Activated T-cell treated with anti-CD3 and anti-CD28 coated beads, Interleukin-2, amount 50 U/mL, for 24 hours (primary cell): ENCODE measurements at regions not wholly inside any gene's neighbourhood (a gene's known extent, or its start where the extent isn't known, plus 50 kb on each side); places are given as distances from the start of the nearest gene placed in this dataset.
"Not testable (repeated sequence)": the region's sequence is repeated elsewhere in the genome, so short reads cannot be mapped to it uniquely, and the experiment has no call there.

Experiments used
- DNase-seq: peaks from one replicate; pipeline ENCODE4 v3.0.0-alpha.2; 2020
- H3K27ac Mint-ChIP-seq: 2 replicates; pipeline ENCODE4 v1.8.0; 2020; ENCODE audit warnings: mild to moderate bottlenecking, mixed read lengths
- H3K27me3 Mint-ChIP-seq: 2 replicates; pipeline ENCODE4 v1.8.0; 2020; ENCODE audit warnings: mixed read lengths
- H3K36me3 Mint-ChIP-seq: 2 replicates; pipeline ENCODE4 v1.8.0; 2020; ENCODE audit warnings: low read depth, mixed read lengths
- H3K4me1 Mint-ChIP-seq: 2 replicates; pipeline ENCODE4 v1.8.0; 2020; ENCODE audit warnings: low read depth, mixed read lengths
- H3K4me3 Mint-ChIP-seq: 2 replicates; pipeline ENCODE4 v1.8.0; 2020; ENCODE audit warnings: mild to moderate bottlenecking, moderate library complexity, mixed read lengths
- H3K9me3 Mint-ChIP-seq: 2 replicates; pipeline ENCODE4 v1.8.0; 2020; ENCODE audit warnings: mixed read lengths

DNA sequence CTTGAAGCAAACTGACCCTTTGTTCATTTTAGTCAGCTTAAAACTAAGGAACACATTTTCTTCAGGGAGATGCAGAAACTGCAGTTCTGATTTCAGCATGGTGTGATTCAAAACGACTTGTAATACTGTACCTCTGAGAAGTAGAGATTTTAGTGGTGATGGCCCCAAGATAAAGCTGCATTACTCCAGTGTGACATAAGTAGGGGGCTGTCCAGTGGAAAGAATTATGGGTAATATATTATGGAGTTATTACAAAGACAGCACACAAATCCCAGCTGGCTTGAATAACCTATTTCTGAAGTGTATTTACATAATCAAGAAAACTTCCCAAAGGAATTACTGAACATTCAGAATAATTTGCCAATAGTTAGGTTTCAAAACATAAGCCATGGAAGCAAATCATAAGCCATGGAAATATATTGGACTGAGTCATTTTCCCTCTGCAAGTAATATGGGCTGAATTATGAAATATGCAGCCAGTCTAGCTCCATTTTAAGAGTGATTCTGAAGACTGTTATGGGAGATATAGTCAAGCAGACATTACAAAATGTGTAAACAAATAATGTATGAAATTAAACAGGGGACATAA, 133.7 kb upstream of the FBXL17 start:
- H3K36me3 Mint-ChIP-seq, result no peaks in the 10 kb centered on the region
- H3K4me1 Mint-ChIP-seq, result no peaks in the 10 kb centered on the region
- no peak for DNase-seq

GRCh38 chr5:108508979-108509378, 127.1 kb upstream of the FBXL17 start:
- H3K27me3 Mint-ChIP-seq, result peaks cover 23% of the 10 kb centered on the region
- DNase-seq, result no peak
- H3K4me1 Mint-ChIP-seq, result no peaks in the 10 kb centered on the region
- H3K36me3 Mint-ChIP-seq, result no peaks in the 10 kb centered on the region
- no peaks in the 10 kb centered on the region for H3K9me3 Mint-ChIP-seq
- H3K4me3 Mint-ChIP-seq, result no peak overlapping the region
- no peak overlapping the region for H3K27ac Mint-ChIP-seq

More for the DNA sequence above, 133.7 kb upstream of the FBXL17 start:
- Mint-ChIP-seq H3K9me3 (no peaks in the 10 kb centered on the region), H3K27ac (no peak overlapping the region), H3K27me3 (peaks cover 30% of the 10 kb centered on the region), H3K4me3 (no peak overlapping the region)

- no peaks in the 10 kb centered on the region for H3K36me3 Mint-ChIP-seq
- no peak for DNase-seq
- H3K4me1 Mint-ChIP-seq, result no peaks in the 10 kb centered on the region
- H3K27ac Mint-ChIP-seq, result no peak overlapping the region
- peaks cover 18% of the 10 kb centered on the region for H3K27me3 Mint-ChIP-seq
- no peak overlapping the region for H3K4me3 Mint-ChIP-seq
- H3K9me3 Mint-ChIP-seq, result no peaks in the 10 kb centered on the region
Observed at GRCh38 chr5:108507631-108508030, 125.7 kb upstream of the FBXL17 start.

DNA sequence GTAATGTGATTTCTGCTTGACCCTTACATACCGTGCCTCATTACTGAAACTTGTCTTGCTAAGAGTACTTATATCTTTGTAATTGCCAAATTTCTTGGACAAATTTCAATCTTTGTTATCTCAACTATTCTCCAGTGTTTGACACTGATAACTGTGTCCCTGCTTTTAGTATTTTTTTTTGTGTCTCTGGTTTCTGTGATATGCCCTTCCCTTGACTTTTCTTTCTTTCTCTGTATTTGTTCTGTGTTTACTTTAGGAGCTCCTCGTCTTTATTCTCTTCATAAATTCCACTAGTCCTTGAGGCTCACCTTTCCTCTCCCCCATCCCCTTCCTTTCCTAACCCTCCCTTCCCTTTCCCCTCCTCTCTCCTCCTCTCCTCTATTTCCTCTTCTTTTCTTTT, 123.7 kb upstream of the FBXL17 start:
- no peak overlapping the region for H3K4me3 Mint-ChIP-seq
- peaks cover 8% of the 10 kb centered on the region for H3K9me3 Mint-ChIP-seq
- H3K4me1 Mint-ChIP-seq, result no peaks in the 10 kb centered on the region
- peaks cover 11% of the 10 kb centered on the region for H3K27me3 Mint-ChIP-seq
- H3K27ac Mint-ChIP-seq, result no peak overlapping the region
- no peak for DNase-seq
- no peaks in the 10 kb centered on the region for H3K36me3 Mint-ChIP-seq

GRCh38 chr5:108504974-108505373, 123.1 kb upstream of the FBXL17 start:
- H3K27me3 Mint-ChIP-seq, result peaks cover 9% of the 10 kb centered on the region
- H3K9me3 Mint-ChIP-seq, result peaks cover 8% of the 10 kb centered on the region
- H3K36me3 Mint-ChIP-seq, result no peaks in the 10 kb centered on the region
- H3K4me1 Mint-ChIP-seq, result no peaks in the 10 kb centered on the region
- H3K4me3 Mint-ChIP-seq, result no peak overlapping the region
- DNase-seq, result no peak
- no peak overlapping the region for H3K27ac Mint-ChIP-seq

GRCh38 chr5:108503986-108504385, 122.1 kb upstream of the FBXL17 start:
- Mint-ChIP-seq H3K27ac (no peak overlapping the region), H3K9me3 (peaks cover 18% of the 10 kb centered on the region), H3K4me1 (no peaks in the 10 kb centered on the region), H3K27me3 (peaks cover 9% of the 10 kb centered on the region), H3K36me3 (no peaks in the 10 kb centered on the region), H3K4me3 (no peak overlapping the region)
- DNase-seq, result no peak

DNA sequence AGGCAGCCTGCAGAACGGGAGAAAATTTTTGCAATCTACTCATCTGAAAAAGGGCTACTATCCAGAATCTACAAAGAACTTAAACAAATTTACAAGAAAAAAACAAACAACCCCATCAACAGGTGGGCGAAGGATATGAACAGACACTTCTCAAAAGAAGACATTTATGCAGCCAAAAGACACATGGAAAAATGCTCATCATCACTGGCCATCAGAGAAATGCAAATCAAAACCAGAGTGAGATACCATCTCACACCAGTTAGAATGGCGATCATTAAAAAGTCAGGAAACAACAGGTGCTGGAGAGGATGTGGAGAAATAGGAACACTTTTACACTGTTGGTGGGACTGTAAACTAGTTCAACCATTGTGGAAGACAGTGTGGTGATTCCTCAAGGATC, 113.7 kb upstream of the FBXL17 start:
- not testable (repeated sequence) for H3K4me3 Mint-ChIP-seq, H3K4me1 Mint-ChIP-seq, H3K36me3 Mint-ChIP-seq, DNase-seq, H3K27ac Mint-ChIP-seq, H3K27me3 Mint-ChIP-seq
- peaks cover 12% of the 10 kb centered on the region for H3K9me3 Mint-ChIP-seq

- Mint-ChIP-seq H3K27me3 (peaks cover 36% of the 10 kb centered on the region), H3K4me1 (no peaks in the 10 kb centered on the region), H3K9me3 (peaks cover 3% of the 10 kb centered on the region), H3K36me3 (no peaks in the 10 kb centered on the region), H3K27ac (no peak overlapping the region), H3K4me3 (no peak overlapping the region)
- no peak for DNase-seq
Observed at GRCh38 chr5:108487951-108488350, 106.1 kb upstream of the FBXL17 start.

- peaks cover 3% of the 10 kb centered on the region for H3K9me3 Mint-ChIP-seq
- DNase-seq, result no peak
- H3K36me3 Mint-ChIP-seq, result no peaks in the 10 kb centered on the region
- H3K4me1 Mint-ChIP-seq, result no peaks in the 10 kb centered on the region
- peaks cover 35% of the 10 kb centered on the region for H3K27me3 Mint-ChIP-seq
- H3K27ac Mint-ChIP-seq, result no peak overlapping the region
- no peak overlapping the region for H3K4me3 Mint-ChIP-seq
Observed at GRCh38 chr5:108484035-108484434, 102.1 kb upstream of the FBXL17 start.

- Mint-ChIP-seq H3K27ac (no peak overlapping the region), H3K36me3 (no peaks in the 10 kb centered on the region), H3K4me3 (no peak overlapping the region), H3K27me3 (peaks cover 19% of the 10 kb centered on the region), H3K9me3 (no peaks in the 10 kb centered on the region), H3K4me1 (no peaks in the 10 kb centered on the region)
- no peak for DNase-seq
Observed at GRCh38 chr5:108481355-108481931, 99.5 kb upstream of the FBXL17 start.

GRCh38 chr5:108472237-108472636, 90.3 kb upstream of the FBXL17 start:
- Mint-ChIP-seq H3K4me1 (no peaks in the 10 kb centered on the region), H3K27me3 (peaks cover 20% of the 10 kb centered on the region), H3K9me3 (peaks cover 3% of the 10 kb centered on the region), H3K27ac (no peak overlapping the region), H3K36me3 (no peaks in the 10 kb centered on the region), H3K4me3 (no peak overlapping the region)
- no peak for DNase-seq

DNA sequence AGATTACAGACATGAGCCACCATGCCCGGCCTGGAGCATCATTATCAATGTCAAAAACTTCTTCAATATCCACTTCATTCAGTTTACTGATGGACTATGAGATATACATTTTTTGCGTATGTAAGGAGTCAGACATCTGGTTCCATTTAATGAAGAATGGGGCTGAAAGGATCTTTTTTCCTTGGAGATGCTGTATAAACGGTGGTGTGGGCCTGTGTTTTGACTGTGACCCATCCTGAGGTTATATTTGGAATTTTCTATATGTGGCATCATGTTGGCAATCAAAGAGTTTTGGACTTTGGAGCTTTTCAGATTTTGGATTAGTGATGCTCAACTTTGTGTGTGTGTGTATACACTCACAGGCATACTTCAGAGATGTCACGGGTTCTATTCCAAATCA, 85.7 kb upstream of the FBXL17 start:
- DNase-seq, result no peak
- no peaks in the 10 kb centered on the region for H3K4me1 Mint-ChIP-seq
- H3K9me3 Mint-ChIP-seq, result no peaks in the 10 kb centered on the region
- no peak overlapping the region for H3K27ac Mint-ChIP-seq
- H3K36me3 Mint-ChIP-seq, result no peaks in the 10 kb centered on the region
- H3K27me3 Mint-ChIP-seq, result peaks cover 13% of the 10 kb centered on the region
- H3K4me3 Mint-ChIP-seq, result no peak overlapping the region

GRCh38 chr5:108461628-108462367, 79.9 kb upstream of the FBXL17 start:
- H3K27me3 Mint-ChIP-seq, result peaks cover 40% of the 10 kb centered on the region
- peaks cover 4% of the 10 kb centered on the region for H3K4me1 Mint-ChIP-seq
- DNase-seq, result no peak
- H3K9me3 Mint-ChIP-seq, result no peaks in the 10 kb centered on the region
- no peak overlapping the region for H3K4me3 Mint-ChIP-seq
- no peaks in the 10 kb centered on the region for H3K36me3 Mint-ChIP-seq
- H3K27ac Mint-ChIP-seq, result no peak overlapping the region

DNA sequence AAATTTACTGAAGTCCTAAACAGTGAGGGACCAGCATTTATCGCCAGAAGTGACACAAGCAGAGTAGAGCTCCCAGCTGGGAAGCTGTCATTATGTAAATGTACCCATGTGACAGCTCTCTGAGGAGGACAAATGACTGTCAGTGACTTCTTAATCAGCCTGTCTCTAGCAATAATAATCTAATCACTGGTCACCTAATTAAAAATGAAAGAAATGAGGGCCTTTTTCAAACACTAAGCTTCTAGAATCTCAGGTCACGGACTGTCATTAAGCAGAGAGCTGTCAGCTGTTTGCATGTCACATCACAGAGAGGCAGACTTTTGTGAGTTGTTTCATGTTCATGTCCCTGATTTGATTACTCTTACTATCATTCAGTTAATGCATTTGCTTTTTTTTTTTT, 77.9 kb upstream of the FBXL17 start:
- Mint-ChIP-seq H3K4me1 (peaks cover 4% of the 10 kb centered on the region), H3K4me3 (no peak overlapping the region), H3K27me3 (peaks cover 42% of the 10 kb centered on the region), H3K9me3 (peaks cover 3% of the 10 kb centered on the region), H3K27ac (no peak overlapping the region), H3K36me3 (no peaks in the 10 kb centered on the region)
- no peak for DNase-seq

GRCh38 chr5:108451269-108451668, 69.4 kb upstream of the FBXL17 start:
- no peaks in the 10 kb centered on the region for H3K36me3 Mint-ChIP-seq
- peaks cover 8% of the 10 kb centered on the region for H3K9me3 Mint-ChIP-seq
- no peak for DNase-seq
- H3K4me3 Mint-ChIP-seq, result no peak overlapping the region
- H3K27ac Mint-ChIP-seq, result no peak overlapping the region
- H3K4me1 Mint-ChIP-seq, result no peaks in the 10 kb centered on the region
- H3K27me3 Mint-ChIP-seq, result peaks cover 5% of the 10 kb centered on the region
